GM12874 (cell line): ENCODE measurements at regions not wholly inside any gene's neighbourhood (a gene's known extent, or its start where the extent isn't known, plus 50 kb on each side); places are given as distances from the start of the nearest gene placed in this dataset.

Source experiments
- TF ChIP-seq, protein P1 (sequence below): IDR thresholded peaks from 2 replicates; pipeline ENCODE4 v1.5.1; 2011; ENCODE audit warnings: low read depth, mild to moderate bottlenecking, control low read depth, low read length, moderate library complexity; ENCODE audit not compliant: insufficient read depth

- TF ChIP-seq, protein P1, sequence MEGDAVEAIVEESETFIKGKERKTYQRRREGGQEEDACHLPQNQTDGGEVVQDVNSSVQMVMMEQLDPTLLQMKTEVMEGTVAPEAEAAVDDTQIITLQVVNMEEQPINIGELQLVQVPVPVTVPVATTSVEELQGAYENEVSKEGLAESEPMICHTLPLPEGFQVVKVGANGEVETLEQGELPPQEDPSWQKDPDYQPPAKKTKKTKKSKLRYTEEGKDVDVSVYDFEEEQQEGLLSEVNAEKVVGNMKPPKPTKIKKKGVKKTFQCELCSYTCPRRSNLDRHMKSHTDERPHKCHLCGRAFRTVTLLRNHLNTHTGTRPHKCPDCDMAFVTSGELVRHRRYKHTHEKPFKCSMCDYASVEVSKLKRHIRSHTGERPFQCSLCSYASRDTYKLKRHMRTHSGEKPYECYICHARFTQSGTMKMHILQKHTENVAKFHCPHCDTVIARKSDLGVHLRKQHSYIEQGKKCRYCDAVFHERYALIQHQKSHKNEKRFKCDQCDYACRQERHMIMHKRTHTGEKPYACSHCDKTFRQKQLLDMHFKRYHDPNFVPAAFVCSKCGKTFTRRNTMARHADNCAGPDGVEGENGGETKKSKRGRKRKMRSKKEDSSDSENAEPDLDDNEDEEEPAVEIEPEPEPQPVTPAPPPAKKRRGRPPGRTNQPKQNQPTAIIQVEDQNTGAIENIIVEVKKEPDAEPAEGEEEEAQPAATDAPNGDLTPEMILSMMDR, result no peak
Observed at GRCh38 chr5:125181955-125182354, 435.5 kb upstream of the ZNF608 start.

DNA sequence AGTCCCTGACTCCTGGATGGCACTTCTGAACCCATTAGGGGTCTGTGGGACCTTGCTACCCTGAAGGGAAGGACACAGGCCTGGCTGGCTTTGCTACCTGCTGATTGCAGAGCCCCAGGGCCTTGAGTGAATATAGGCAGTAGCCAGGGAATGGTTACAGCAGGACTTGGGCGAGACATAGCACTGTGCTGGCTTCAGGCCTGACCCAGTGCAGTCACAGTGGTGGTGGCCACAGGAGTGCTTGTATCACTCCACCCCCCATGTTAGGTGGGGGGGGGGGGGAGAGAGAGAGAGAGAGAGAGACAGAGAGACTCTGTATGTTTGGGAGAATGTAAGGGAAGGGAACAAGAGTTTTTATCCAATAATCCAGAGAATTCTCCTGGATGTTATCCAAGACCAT lies 439.3 kb upstream of the ZNF608 start:
- TF ChIP-seq, protein P1, result no peak

DNA sequence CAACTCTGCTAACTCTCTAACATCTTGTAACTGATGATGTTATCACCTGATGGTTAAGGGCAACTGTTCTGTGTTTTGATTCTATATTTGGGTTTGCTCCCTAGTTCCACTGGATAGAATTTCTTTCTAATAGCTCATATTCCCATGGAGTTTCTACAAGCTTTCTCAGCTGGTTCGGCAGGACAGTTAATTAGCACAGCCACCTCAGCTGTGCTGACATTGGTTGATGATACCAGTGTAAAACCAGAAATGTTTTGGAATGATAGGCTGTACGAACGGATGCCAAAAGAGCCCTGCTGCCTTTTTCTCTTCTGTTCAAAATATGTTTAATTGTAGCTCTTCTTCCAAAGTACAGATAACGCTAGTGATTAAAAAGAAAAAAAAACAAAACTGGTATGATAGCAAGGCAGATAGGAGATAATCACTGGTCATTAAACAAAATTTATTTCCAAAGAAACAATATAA lies 440.5 kb upstream of the ZNF608 start:
- TF ChIP-seq, protein P1, result no peak

DNA sequence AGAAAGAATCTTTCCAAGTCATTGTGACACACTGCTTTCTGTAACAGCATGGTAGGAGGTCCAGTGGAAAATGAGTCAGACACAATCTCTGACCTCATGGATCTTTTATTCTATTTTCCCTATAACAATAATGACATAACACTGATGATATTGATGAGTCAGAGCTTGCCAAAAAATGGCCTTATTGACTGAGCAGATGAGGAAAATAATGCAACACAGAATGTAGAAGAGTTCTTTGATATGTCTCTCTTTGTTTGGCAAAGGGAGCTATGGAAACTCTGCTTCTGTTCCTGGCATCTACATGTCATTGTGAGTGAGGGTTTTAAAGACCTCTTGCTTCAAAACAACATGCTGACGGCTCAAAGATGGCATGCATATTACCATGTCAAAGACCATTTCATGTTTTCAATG lies 443.1 kb upstream of the ZNF608 start:
- TF ChIP-seq, protein P1, result no peak

- TF ChIP-seq, protein P1, result no peak
Observed at GRCh38 chr5:125190232-125191087, 444.0 kb upstream of the ZNF608 start.

- TF ChIP-seq, protein P1, result no peak
Observed at GRCh38 chr5:125194883-125195282, 448.4 kb upstream of the ZNF608 start.

DNA sequence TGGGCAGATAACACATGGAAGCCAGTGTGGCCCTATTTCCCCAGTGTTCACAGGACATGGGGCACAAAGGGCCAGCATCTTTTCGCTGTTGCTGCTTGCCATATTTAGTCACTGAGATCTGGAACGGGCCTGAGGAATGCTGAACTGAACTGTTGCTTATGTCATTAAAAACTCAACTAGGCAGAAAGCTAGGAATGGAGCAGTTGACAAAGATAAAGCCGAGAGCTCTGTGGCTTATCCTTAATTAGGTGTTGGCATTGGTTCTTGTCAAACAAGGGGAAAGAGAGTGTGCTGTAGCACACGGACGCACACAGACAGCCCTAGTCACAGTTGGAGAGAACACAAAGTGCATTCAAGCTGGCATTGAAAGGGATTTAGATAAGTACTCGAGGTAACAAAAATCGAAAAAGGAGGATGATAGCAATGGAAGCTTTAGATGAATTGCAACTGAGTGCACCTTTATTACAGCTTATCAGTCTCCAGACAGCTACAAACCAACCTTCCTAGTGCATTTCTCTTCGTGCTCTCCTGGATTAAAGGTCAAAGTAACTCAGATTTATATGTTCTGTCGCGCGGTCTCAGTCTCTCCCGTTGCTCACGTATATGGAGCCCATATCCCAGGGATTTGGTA lies 450.2 kb upstream of the ZNF608 start:
- TF ChIP-seq, protein P1, result no peak
